H1 (cell line): ENCODE measurements at regions not wholly inside any gene's neighbourhood (a gene's known extent, or its start where the extent isn't known, plus 50 kb on each side); places are given as distances from the start of the nearest gene placed in this dataset.

Experiments
- CTCF ChIA-PET: fragments of 300-600 bp; sonication (Branson Sonifier 250); formaldehyde crosslinking; loops from one replicate; lab custom pipeline; 2021; ENCODE audit not compliant: partially characterized antibody; lab: Charles Lee
- POLR2A ChIA-PET: fragments of 300-600 bp; sonication (Branson Sonifier 250); formaldehyde crosslinking; loops from one replicate; lab custom pipeline; 2021; ENCODE audit warnings: inconsistent platforms; ENCODE audit not compliant: partially characterized antibody; lab: Charles Lee
- DNase-seq, 2 experiments: peaks; one replicate each; pipeline versions ENCODE4 v3.0.0 to v3.0.0-alpha.2; 2010 to 2022; ENCODE audit warnings: low spot score in 2 of 2, low read depth in 1 of 2, mixed read lengths in 1 of 2
- FAIRE-seq: peaks from 2 replicates; lab custom pipeline; 2011; peaks lifted over from hg19 to GRCh38; lab: Jason Lieb, UNC
- H2AFZ ChIP-seq: 2 replicates; pipeline ENCODE4 v1.8.1; 2012; ENCODE audit warnings: low read length, inconsistent platforms
- H2AK5ac ChIP-seq: 2 replicates; pipeline ENCODE4 v1.6.1; 2013; ENCODE audit warnings: low read depth, low read length
- H2BK120ac ChIP-seq: replicated peaks from 2 replicates; pipeline ENCODE3; 2013; ENCODE audit warnings: low read depth, low read length, inconsistent platforms
- H2BK12ac ChIP-seq: 2 replicates; pipeline ENCODE4 v1.6.1; 2013; ENCODE audit warnings: low read depth, low read length
- H2BK15ac ChIP-seq: 2 replicates; pipeline ENCODE4 v1.6.1; 2013; ENCODE audit warnings: low read length
- H2BK20ac ChIP-seq: 2 replicates; pipeline ENCODE4 v1.6.1; 2013; ENCODE audit warnings: low read length
- H2BK5ac ChIP-seq: 2 replicates; pipeline ENCODE4 v1.6.1; 2013; ENCODE audit warnings: low read depth, low read length
- H3K14ac ChIP-seq: 2 replicates; pipeline ENCODE4 v1.6.1; 2013; ENCODE audit warnings: inconsistent platforms; ENCODE audit not compliant: insufficient read length
- H3K18ac ChIP-seq: 2 replicates; pipeline ENCODE4 v1.6.1; 2013; ENCODE audit warnings: low read length; ENCODE audit errors: extremely low read depth
- H3K23ac ChIP-seq: 2 replicates; pipeline ENCODE4 v1.6.1; 2013; ENCODE audit warnings: inconsistent platforms; ENCODE audit not compliant: insufficient read length
- H3K23me2 ChIP-seq: 2 replicates; pipeline ENCODE4 v1.6.1; 2013; ENCODE audit warnings: low read depth, low read length
- H3K27ac ChIP-seq: 2 replicates; pipeline ENCODE4 v1.6.1; 2011; ENCODE audit warnings: low read depth, low read length, inconsistent platforms
- H3K27me3 ChIP-seq, 4 experiments: replicated peaks in 1 of 4; 1 replicate in 1 of 4; 2 replicates in 3 of 4; pipeline versions ENCODE4 v1.6.1 to v1.8.1; 2011 to 2013; ENCODE audit warnings: low read length in 3 of 4, mild to moderate bottlenecking in 3 of 4, inconsistent platforms in 2 of 4, mixed read lengths in 2 of 4, moderate library complexity in 1 of 4; ENCODE audit not compliant: control insufficient read depth in 3 of 4, insufficient read depth in 3 of 4; ENCODE audit errors: extremely low read depth in 1 of 4
- H3K36me3 ChIP-seq, 4 experiments: 2 replicates each; pipeline versions ENCODE4 v1.6.1 to v1.8.1; 2011 to 2013; ENCODE audit warnings: mild to moderate bottlenecking in 4 of 4, low read length in 3 of 4, moderate library complexity in 2 of 4, control low read depth in 1 of 4, inconsistent platforms in 1 of 4; ENCODE audit not compliant: insufficient read depth in 4 of 4, control insufficient read depth in 2 of 4
- H3K4ac ChIP-seq: replicated peaks from 2 replicates; pipeline ENCODE3; 2013; ENCODE audit warnings: low read length, low read depth, mixed read lengths, inconsistent platforms; ENCODE audit not compliant: insufficient read length
- H3K4me1 ChIP-seq, 4 experiments: replicated peaks in 1 of 4; 1 replicate in 1 of 4; 2 replicates in 3 of 4; pipeline versions ENCODE4 v1.6.1 to v1.8.1; 2011 to 2013; ENCODE audit warnings: low read length in 3 of 4, inconsistent platforms in 2 of 4, mixed read lengths in 1 of 4; ENCODE audit not compliant: insufficient read depth in 4 of 4, control insufficient read depth in 3 of 4
- H3K4me2 ChIP-seq, 2 experiments: 2 replicates each; pipeline versions ENCODE4 v1.6.1 to v1.8.1; 2011 to 2013; ENCODE audit warnings: low read depth in 2 of 2, low read length in 2 of 2, control low read depth in 1 of 2, inconsistent platforms in 1 of 2, mild to moderate bottlenecking in 1 of 2; ENCODE audit not compliant: insufficient read depth in 1 of 2
- H3K4me3 ChIP-seq, 4 experiments: fragments of 200-600, 300-600 bp in 1 of 4; sonication (generic), shearing (Covaris generic), sonication (Bioruptor Twin) in 1 of 4; 2 replicates each; pipeline versions ENCODE4 v1.5.1 to v1.8.1; 2011 to 2016; ENCODE audit warnings: low read length in 4 of 4, low read depth in 3 of 4, control low read depth in 2 of 4, inconsistent platforms in 2 of 4, mild to moderate bottlenecking in 2 of 4, mixed read lengths in 1 of 4, moderate library complexity in 1 of 4; ENCODE audit not compliant: insufficient read depth in 2 of 4; ENCODE audit errors: extremely low read depth in 1 of 4
- H3K56ac ChIP-seq: replicated peaks from 2 replicates; pipeline ENCODE3; 2013; ENCODE audit warnings: low read depth, mild to moderate bottlenecking, mixed read lengths, low read length, inconsistent platforms; ENCODE audit not compliant: insufficient read length
- H3K79me1 ChIP-seq: 2 replicates; pipeline ENCODE4 v1.6.1; 2013; ENCODE audit warnings: low read depth, low read length, control low read depth
- H3K79me2 ChIP-seq, 2 experiments: 2 replicates each; pipeline versions ENCODE4 v1.6.1 to v1.8.1; 2012 to 2013; ENCODE audit warnings: low read length in 2 of 2, mild to moderate bottlenecking in 2 of 2, inconsistent platforms in 1 of 2; ENCODE audit not compliant: insufficient read depth in 2 of 2, control insufficient read depth in 1 of 2
- H3K9ac ChIP-seq, 4 experiments: replicated peaks in 1 of 4; 1 replicate in 1 of 4; 2 replicates in 3 of 4; pipeline versions ENCODE4 v1.6.1 to v1.8.1; 2011 to 2013; ENCODE audit warnings: low read depth in 3 of 4, low read length in 3 of 4, control low read depth in 2 of 4, mild to moderate bottlenecking in 2 of 4, moderate library complexity in 2 of 4, inconsistent platforms in 1 of 4; ENCODE audit errors: extremely low read depth in 1 of 4
- H3K9me3 ChIP-seq, 2 experiments: 2 replicates each; pipeline versions ENCODE4 v1.6.1 to v1.8.1; 2012 to 2013; ENCODE audit warnings: mild to moderate bottlenecking in 2 of 2, moderate library complexity in 2 of 2, control low read depth in 1 of 2, inconsistent platforms in 1 of 2, low read depth in 1 of 2, low read length in 1 of 2, mixed read lengths in 1 of 2; ENCODE audit not compliant: insufficient read depth in 2 of 2
- H4K20me1 ChIP-seq, 2 experiments: replicated peaks in 1 of 2; 2 replicates each; pipeline versions ENCODE3 to v1.8.1; 2011 to 2013; ENCODE audit warnings: inconsistent platforms in 2 of 2, low read length in 2 of 2, mild to moderate bottlenecking in 1 of 2; ENCODE audit not compliant: insufficient read depth in 2 of 2, control insufficient read depth in 1 of 2
- H4K5ac ChIP-seq: 2 replicates; pipeline ENCODE4 v1.6.1; 2013; ENCODE audit warnings: low read length, low read depth, mixed read lengths, inconsistent platforms; ENCODE audit not compliant: insufficient read length
- H4K8ac ChIP-seq: 2 replicates; pipeline ENCODE4 v1.8.0; 2013; ENCODE audit warnings: mild to moderate bottlenecking, moderate library complexity, low read length, inconsistent platforms; ENCODE audit not compliant: insufficient read depth; ENCODE audit errors: extremely low read depth
- H4K91ac ChIP-seq: replicated peaks from 2 replicates; pipeline ENCODE3; 2013; ENCODE audit warnings: low read length, mixed read lengths, inconsistent platforms; ENCODE audit not compliant: insufficient read length
- EZH2 ChIP-seq: fragments of 200-600 bp; sonication (generic); IDR thresholded peaks from 2 replicates; pipeline ENCODE4 v1.7.1; 2012; ENCODE audit warnings: low read depth, mild to moderate bottlenecking, moderate library complexity, low read length, inconsistent platforms; ENCODE audit not compliant: severe bottlenecking
- KDM4A ChIP-seq: IDR thresholded peaks from one replicate; pipeline ENCODE4 v1.7.1; 2012; ENCODE audit warnings: low read depth, mild to moderate bottlenecking, moderate library complexity, low read length, inconsistent platforms; ENCODE audit not compliant: severe bottlenecking
- PHF8 ChIP-seq: fragments of 200-600 bp; sonication (generic); conservative IDR thresholded peaks from 2 replicates; pipeline ENCODE4 v1.7.1; 2012; ENCODE audit warnings: low read depth, mild to moderate bottlenecking, inconsistent platforms, low read length, moderate library complexity
- POLR2AphosphoS5 ChIP-seq: IDR thresholded peaks from 2 replicates; pipeline ENCODE4 v1.6.1; 2011; ENCODE audit warnings: low read depth, low read length
- RBBP5 ChIP-seq: IDR thresholded peaks from 2 replicates; pipeline ENCODE4 v1.7.1; 2012; ENCODE audit warnings: low read depth, mild to moderate bottlenecking, inconsistent platforms, low read length, moderate library complexity, borderline replicate concordance
- RXRA ChIP-seq: IDR thresholded peaks from 2 replicates; pipeline ENCODE4 v1.6.1; 2011; ENCODE audit warnings: low read depth, mild to moderate bottlenecking, low read length, moderate library complexity; ENCODE audit not compliant: insufficient read depth
- WGBS, 2 experiments: shearing (Covaris generic) in 1 of 2; methylation state at CpG; one replicate each; pipeline versions ENCODE4 v1.1.6 to v1.1.7; 2013 to 2015; ENCODE audit warnings: low lambda C conversion rate in 2 of 2, mixed read lengths in 2 of 2, inconsistent platforms in 1 of 2, low coverage in 1 of 2, missing lambda C conversion rate in 1 of 2; ENCODE audit not compliant: insufficient replicate concordance in 2 of 2, insufficient coverage in 1 of 2, insufficient read length in 1 of 2; ENCODE audit errors: extremely low coverage in 1 of 2, missing lambda C conversion rate in 1 of 2; 5-methylcytosine and 5-hydroxymethylcytosine counted together
- TF ChIP-seq, protein P1 (sequence below), 3 experiments: IDR thresholded peaks; 1 replicate in 2 of 3; 2 replicates in 1 of 3; pipeline versions ENCODE4 v1.5.1 to v1.6.1; 2011; ENCODE audit warnings: low read length in 3 of 3, mild to moderate bottlenecking in 3 of 3, inconsistent platforms in 2 of 3, low read depth in 1 of 3, moderate library complexity in 1 of 3; ENCODE audit not compliant: insufficient read depth in 1 of 3; ENCODE audit errors: control extremely low read depth in 1 of 3
- TF ChIP-seq, protein P2 (sequence below): IDR thresholded peaks from 2 replicates; pipeline ENCODE4 v1.6.1; 2012; ENCODE audit warnings: inconsistent platforms
- TF ChIP-seq, protein P3 (sequence below): IDR thresholded peaks from 2 replicates; pipeline ENCODE4 v1.6.1; 2012; ENCODE audit warnings: low read length, inconsistent platforms

DNA sequence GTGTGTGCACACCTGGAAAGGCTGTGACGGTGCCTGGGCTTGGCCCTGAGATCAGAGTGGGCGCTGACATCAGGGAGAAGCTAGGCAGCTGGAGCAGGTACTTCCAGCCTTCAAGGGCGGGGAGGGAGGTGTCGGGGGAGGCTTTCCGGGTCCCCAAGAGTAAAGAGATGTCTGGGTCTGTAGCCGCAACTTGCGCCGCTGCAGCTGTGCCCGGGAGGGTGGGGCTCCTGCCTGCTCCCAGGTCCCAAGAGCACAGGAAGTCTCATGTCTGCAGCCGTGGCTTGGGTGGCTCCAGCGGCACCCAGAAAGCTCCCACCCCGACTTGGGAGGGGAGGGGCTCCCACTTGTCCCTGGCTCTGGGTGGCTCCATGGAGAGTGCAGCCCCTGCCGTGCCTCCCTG is 103.2 kb upstream of the BNIP2 start:
- Histone ChIP-seq H3K27ac (no peak overlapping the region), H2BK12ac (no peak overlapping the region), H2BK20ac (no peak overlapping the region), H3K36me3 (no peaks in the 10 kb centered on the region), H3K9me3 (no peaks in the 10 kb centered on the region), H4K91ac (no peak overlapping the region), H3K79me1 (no peaks in the 10 kb centered on the region), H2BK5ac (no peak overlapping the region), H3K9ac (no peak overlapping the region), H4K8ac (no peak overlapping the region; the same call in 1 of the 2 replicates), H3K4me1 (no peaks in the 10 kb centered on the region), H3K4me2 (no peak overlapping the region), H2AK5ac (no peak overlapping the region), H3K27me3 (peaks cover 0 to 1% (median 0%) of the 10 kb centered on the region in 4 experiments; a peak in 1 of 7 replicates), H2AFZ (no peak overlapping the region), H3K23ac (no peak overlapping the region), H3K79me2 (no peaks in the 10 kb centered on the region), H4K5ac (no peak overlapping the region), H3K56ac (no peak overlapping the region), H3K18ac (no peak overlapping the region), H2BK15ac (no peak overlapping the region), H4K20me1 (no peaks in the 10 kb centered on the region), H2BK120ac (no peak overlapping the region), H3K23me2 (no peaks in the 10 kb centered on the region), H3K14ac (no peak overlapping the region), H3K4me3 (no peak overlapping the region), H3K4ac (no peak overlapping the region)
- ChIA-PET CTCF (interaction anchor here (1.4 to 1.9 kb wide), 3 partner anchors 41 to 536 kb away, joined by 4 to 9 read pairs (median 5); no protein-coding TSS in a partner anchor), POLR2A (no interaction called here)
- DNase-seq: no peak
- FAIRE-seq: no peak
- 91% methylated on average over 13 of the region's 13 CpGs; no CpG with 5 or more reads in 1 of the 2 experiments for WGBS, 2 experiments
- TF ChIP-seq, protein P1, sequence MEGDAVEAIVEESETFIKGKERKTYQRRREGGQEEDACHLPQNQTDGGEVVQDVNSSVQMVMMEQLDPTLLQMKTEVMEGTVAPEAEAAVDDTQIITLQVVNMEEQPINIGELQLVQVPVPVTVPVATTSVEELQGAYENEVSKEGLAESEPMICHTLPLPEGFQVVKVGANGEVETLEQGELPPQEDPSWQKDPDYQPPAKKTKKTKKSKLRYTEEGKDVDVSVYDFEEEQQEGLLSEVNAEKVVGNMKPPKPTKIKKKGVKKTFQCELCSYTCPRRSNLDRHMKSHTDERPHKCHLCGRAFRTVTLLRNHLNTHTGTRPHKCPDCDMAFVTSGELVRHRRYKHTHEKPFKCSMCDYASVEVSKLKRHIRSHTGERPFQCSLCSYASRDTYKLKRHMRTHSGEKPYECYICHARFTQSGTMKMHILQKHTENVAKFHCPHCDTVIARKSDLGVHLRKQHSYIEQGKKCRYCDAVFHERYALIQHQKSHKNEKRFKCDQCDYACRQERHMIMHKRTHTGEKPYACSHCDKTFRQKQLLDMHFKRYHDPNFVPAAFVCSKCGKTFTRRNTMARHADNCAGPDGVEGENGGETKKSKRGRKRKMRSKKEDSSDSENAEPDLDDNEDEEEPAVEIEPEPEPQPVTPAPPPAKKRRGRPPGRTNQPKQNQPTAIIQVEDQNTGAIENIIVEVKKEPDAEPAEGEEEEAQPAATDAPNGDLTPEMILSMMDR (IDR thresholded peaks at IDR 0.05; ENCODE audit: control extremely low read depth in 1 of 3, insufficient read depth in 1 of 3, low read depth in 1 of 3, low read length in 3 of 3): no peak
- TF ChIP-seq, protein P2, sequence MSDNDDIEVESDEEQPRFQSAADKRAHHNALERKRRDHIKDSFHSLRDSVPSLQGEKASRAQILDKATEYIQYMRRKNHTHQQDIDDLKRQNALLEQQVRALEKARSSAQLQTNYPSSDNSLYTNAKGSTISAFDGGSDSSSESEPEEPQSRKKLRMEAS: no peak
- no peak for TF ChIP-seq RXRA
- no peak for TF ChIP-seq PHF8
- TF ChIP-seq POLR2AphosphoS5: no peak
- TF ChIP-seq, protein P3, sequence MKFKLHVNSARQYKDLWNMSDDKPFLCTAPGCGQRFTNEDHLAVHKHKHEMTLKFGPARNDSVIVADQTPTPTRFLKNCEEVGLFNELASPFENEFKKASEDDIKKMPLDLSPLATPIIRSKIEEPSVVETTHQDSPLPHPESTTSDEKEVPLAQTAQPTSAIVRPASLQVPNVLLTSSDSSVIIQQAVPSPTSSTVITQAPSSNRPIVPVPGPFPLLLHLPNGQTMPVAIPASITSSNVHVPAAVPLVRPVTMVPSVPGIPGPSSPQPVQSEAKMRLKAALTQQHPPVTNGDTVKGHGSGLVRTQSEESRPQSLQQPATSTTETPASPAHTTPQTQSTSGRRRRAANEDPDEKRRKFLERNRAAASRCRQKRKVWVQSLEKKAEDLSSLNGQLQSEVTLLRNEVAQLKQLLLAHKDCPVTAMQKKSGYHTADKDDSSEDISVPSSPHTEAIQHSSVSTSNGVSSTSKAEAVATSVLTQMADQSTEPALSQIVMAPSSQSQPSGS: no peak
- no peak for TF ChIP-seq KDM4A
- no peak for TF ChIP-seq EZH2
- no peak for TF ChIP-seq RBBP5
